ENCODE measurements at regions not wholly inside any gene's neighbourhood (a gene's known extent, or its start where the extent isn't known, plus 50 kb on each side); places are given as distances from the start of the nearest gene placed in this dataset.

GRCh38 chr18:40760251-40760650 lies 1194.8 kb upstream of the PIK3C3 start:
- Histone ChIP-seq H3K4me1 (ENCODE audit: control insufficient read depth, insufficient read depth, low read length) (no peaks in the 10 kb centered on the region), H3K4me3 (ENCODE audit: low read length in 2 of 2) (no peak overlapping the region), H3K9me3 (ENCODE audit: control insufficient read depth in 2 of 2, low read length in 2 of 2) (no peaks in the 10 kb centered on the region), H3K27me3 (ENCODE audit: control insufficient read depth in 1 of 2, insufficient read depth in 2 of 2, low read length in 2 of 2) (no peaks in the 10 kb centered on the region), H3K36me3 (ENCODE audit: control insufficient read depth in 2 of 2, insufficient read depth in 2 of 2, low read length in 2 of 2) (no peaks in the 10 kb centered on the region), H3K27ac (ENCODE audit: low read length) (no peak overlapping the region), H3K9ac (ENCODE audit: low read length in 2 of 2) (no peak overlapping the region)

- H3K9ac ChIP-seq (ENCODE audit: low read length in 2 of 2), result no peak overlapping the region
- no peak overlapping the region for H3K4me3 ChIP-seq (ENCODE audit: low read length in 2 of 2)
- H3K27ac ChIP-seq (ENCODE audit: low read length), result no peak overlapping the region
- H3K4me1 ChIP-seq (ENCODE audit: control insufficient read depth, insufficient read depth, low read length), result no peaks in the 10 kb centered on the region
- H3K27me3 ChIP-seq (ENCODE audit: control insufficient read depth in 1 of 2, insufficient read depth in 2 of 2, low read length in 2 of 2), result no peaks in the 10 kb centered on the region
- no peaks in the 10 kb centered on the region for H3K9me3 ChIP-seq (ENCODE audit: control insufficient read depth in 2 of 2, low read length in 2 of 2)
- no peaks in the 10 kb centered on the region for H3K36me3 ChIP-seq (ENCODE audit: control insufficient read depth in 2 of 2, insufficient read depth in 2 of 2, low read length in 2 of 2)
Measured at GRCh38 chr18:40754477-40754876, 1200.6 kb upstream of the PIK3C3 start.

- H3K36me3 ChIP-seq (ENCODE audit: control insufficient read depth in 2 of 2, insufficient read depth in 2 of 2, low read length in 2 of 2), result no peaks in the 10 kb centered on the region
- no peaks in the 10 kb centered on the region for H3K9me3 ChIP-seq (ENCODE audit: control insufficient read depth in 2 of 2, low read length in 2 of 2)
- H3K27ac ChIP-seq (ENCODE audit: low read length), result no peak overlapping the region
- no peaks in the 10 kb centered on the region for H3K27me3 ChIP-seq (ENCODE audit: control insufficient read depth in 1 of 2, insufficient read depth in 2 of 2, low read length in 2 of 2)
- H3K4me1 ChIP-seq (ENCODE audit: control insufficient read depth, insufficient read depth, low read length), result no peaks in the 10 kb centered on the region
- no peak overlapping the region for H3K9ac ChIP-seq (ENCODE audit: low read length in 2 of 2)
- no peak overlapping the region for H3K4me3 ChIP-seq (ENCODE audit: low read length in 2 of 2)
Measured at GRCh38 chr18:40752316-40752715, 1202.7 kb upstream of the PIK3C3 start.

- H3K27me3 ChIP-seq (ENCODE audit: control insufficient read depth in 1 of 2, insufficient read depth in 2 of 2, low read length in 2 of 2), result no peaks in the 10 kb centered on the region
- H3K9ac ChIP-seq (ENCODE audit: low read length in 2 of 2), result no peak overlapping the region
- H3K27ac ChIP-seq (ENCODE audit: low read length), result no peak overlapping the region
- H3K9me3 ChIP-seq (ENCODE audit: control insufficient read depth in 2 of 2, low read length in 2 of 2), result no peaks in the 10 kb centered on the region
- H3K4me1 ChIP-seq (ENCODE audit: control insufficient read depth, insufficient read depth, low read length), result no peaks in the 10 kb centered on the region
- no peaks in the 10 kb centered on the region for H3K36me3 ChIP-seq (ENCODE audit: control insufficient read depth in 2 of 2, insufficient read depth in 2 of 2, low read length in 2 of 2)
- no peak overlapping the region for H3K4me3 ChIP-seq (ENCODE audit: low read length in 2 of 2)
Measured at GRCh38 chr18:40751186-40751585, 1203.8 kb upstream of the PIK3C3 start.

- H3K4me3 ChIP-seq (ENCODE audit: low read length in 2 of 2), result no peak overlapping the region
- H3K9me3 ChIP-seq (ENCODE audit: control insufficient read depth in 2 of 2, low read length in 2 of 2), result no peaks in the 10 kb centered on the region
- no peak overlapping the region for H3K27ac ChIP-seq (ENCODE audit: low read length)
- H3K27me3 ChIP-seq (ENCODE audit: control insufficient read depth in 1 of 2, insufficient read depth in 2 of 2, low read length in 2 of 2), result no peaks in the 10 kb centered on the region
- H3K9ac ChIP-seq (ENCODE audit: low read length in 2 of 2), result no peak overlapping the region
- H3K36me3 ChIP-seq (ENCODE audit: control insufficient read depth in 2 of 2, insufficient read depth in 2 of 2, low read length in 2 of 2), result no peaks in the 10 kb centered on the region
- no peaks in the 10 kb centered on the region for H3K4me1 ChIP-seq (ENCODE audit: control insufficient read depth, insufficient read depth, low read length)
Measured at GRCh38 chr18:40739029-40739428, 1216.0 kb upstream of the PIK3C3 start.

- Histone ChIP-seq H3K9me3 (ENCODE audit: control insufficient read depth in 2 of 2, low read length in 2 of 2) (no peaks in the 10 kb centered on the region), H3K4me3 (ENCODE audit: low read length in 2 of 2) (no peak overlapping the region), H3K36me3 (ENCODE audit: control insufficient read depth in 2 of 2, insufficient read depth in 2 of 2, low read length in 2 of 2) (no peaks in the 10 kb centered on the region), H3K27me3 (ENCODE audit: control insufficient read depth in 1 of 2, insufficient read depth in 2 of 2, low read length in 2 of 2) (no peaks in the 10 kb centered on the region), H3K27ac (ENCODE audit: low read length) (no peak overlapping the region), H3K4me1 (ENCODE audit: control insufficient read depth, insufficient read depth, low read length) (no peaks in the 10 kb centered on the region), H3K9ac (ENCODE audit: low read length in 2 of 2) (no peak overlapping the region)
Measured at GRCh38 chr18:40738321-40738880, 1216.6 kb upstream of the PIK3C3 start.

GRCh38 chr18:40708726-40709125 lies 1246.3 kb upstream of the PIK3C3 start:
- H3K36me3 ChIP-seq (ENCODE audit: control insufficient read depth in 2 of 2, insufficient read depth in 2 of 2, low read length in 2 of 2), result no peaks in the 10 kb centered on the region

GRCh38 chr18:40707797-40708196 lies 1247.2 kb upstream of the PIK3C3 start:
- Histone ChIP-seq H3K9ac (ENCODE audit: low read length in 2 of 2) (no peak overlapping the region), H3K27ac (ENCODE audit: low read length) (no peak overlapping the region), H3K4me1 (ENCODE audit: control insufficient read depth, insufficient read depth, low read length) (no peaks in the 10 kb centered on the region), H3K27me3 (ENCODE audit: control insufficient read depth in 1 of 2, insufficient read depth in 2 of 2, low read length in 2 of 2) (no peaks in the 10 kb centered on the region), H3K9me3 (ENCODE audit: control insufficient read depth in 2 of 2, low read length in 2 of 2) (no peaks in the 10 kb centered on the region), H3K36me3 (ENCODE audit: control insufficient read depth in 2 of 2, insufficient read depth in 2 of 2, low read length in 2 of 2) (no peaks in the 10 kb centered on the region), H3K4me3 (ENCODE audit: low read length in 2 of 2) (no peak overlapping the region)

More at GRCh38 chr18:40708726-40709125, 1246.3 kb upstream of the PIK3C3 start:
- H3K4me3 ChIP-seq (ENCODE audit: low read length in 2 of 2), result no peak overlapping the region
- no peaks in the 10 kb centered on the region for H3K27me3 ChIP-seq (ENCODE audit: control insufficient read depth in 1 of 2, insufficient read depth in 2 of 2, low read length in 2 of 2)
- H3K9ac ChIP-seq (ENCODE audit: low read length in 2 of 2), result no peak overlapping the region
- H3K27ac ChIP-seq (ENCODE audit: low read length), result no peak overlapping the region
- H3K9me3 ChIP-seq (ENCODE audit: control insufficient read depth in 2 of 2, low read length in 2 of 2), result no peaks in the 10 kb centered on the region
- H3K4me1 ChIP-seq (ENCODE audit: control insufficient read depth, insufficient read depth, low read length), result no peaks in the 10 kb centered on the region

- Histone ChIP-seq H3K4me3 (ENCODE audit: low read length in 2 of 2) (no peak overlapping the region), H3K9me3 (ENCODE audit: control insufficient read depth in 2 of 2, low read length in 2 of 2) (no peaks in the 10 kb centered on the region), H3K9ac (ENCODE audit: low read length in 2 of 2) (no peak overlapping the region), H3K27ac (ENCODE audit: low read length) (no peak overlapping the region), H3K36me3 (ENCODE audit: control insufficient read depth in 2 of 2, insufficient read depth in 2 of 2, low read length in 2 of 2) (no peaks in the 10 kb centered on the region), H3K4me1 (ENCODE audit: control insufficient read depth, insufficient read depth, low read length) (no peaks in the 10 kb centered on the region), H3K27me3 (ENCODE audit: control insufficient read depth in 1 of 2, insufficient read depth in 2 of 2, low read length in 2 of 2) (no peaks in the 10 kb centered on the region)
Measured at GRCh38 chr18:40698129-40698528, 1256.9 kb upstream of the PIK3C3 start.

- H3K4me1 ChIP-seq (ENCODE audit: control insufficient read depth, insufficient read depth, low read length), result no peaks in the 10 kb centered on the region
- no peak overlapping the region for H3K27ac ChIP-seq (ENCODE audit: low read length)
- no peak overlapping the region for H3K4me3 ChIP-seq (ENCODE audit: low read length in 2 of 2)
- no peaks in the 10 kb centered on the region for H3K36me3 ChIP-seq (ENCODE audit: control insufficient read depth in 2 of 2, insufficient read depth in 2 of 2, low read length in 2 of 2)
- H3K9me3 ChIP-seq (ENCODE audit: control insufficient read depth in 2 of 2, low read length in 2 of 2), result no peaks in the 10 kb centered on the region
- no peak overlapping the region for H3K9ac ChIP-seq (ENCODE audit: low read length in 2 of 2)
- no peaks in the 10 kb centered on the region for H3K27me3 ChIP-seq (ENCODE audit: control insufficient read depth in 1 of 2, insufficient read depth in 2 of 2, low read length in 2 of 2)
Measured at GRCh38 chr18:40695526-40695925, 1259.5 kb upstream of the PIK3C3 start.

GRCh38 chr18:40692871-40693270 lies 1262.2 kb upstream of the PIK3C3 start:
- Histone ChIP-seq H3K36me3 (ENCODE audit: control insufficient read depth in 2 of 2, insufficient read depth in 2 of 2, low read length in 2 of 2) (no peaks in the 10 kb centered on the region), H3K9ac (ENCODE audit: low read length in 2 of 2) (no peak overlapping the region), H3K27ac (ENCODE audit: low read length) (no peak overlapping the region), H3K9me3 (ENCODE audit: control insufficient read depth in 2 of 2, low read length in 2 of 2) (no peaks in the 10 kb centered on the region), H3K27me3 (ENCODE audit: control insufficient read depth in 1 of 2, insufficient read depth in 2 of 2, low read length in 2 of 2) (no peaks in the 10 kb centered on the region), H3K4me3 (ENCODE audit: low read length in 2 of 2) (no peak overlapping the region), H3K4me1 (ENCODE audit: control insufficient read depth, insufficient read depth, low read length) (no peaks in the 10 kb centered on the region)

Measured in stomach smooth muscle (tissue), 2 donors.